ENCODE measurements at regions not wholly inside any gene's neighbourhood (a gene's known extent, or its start where the extent isn't known, plus 50 kb on each side); places are given as distances from the start of the nearest gene placed in this dataset.

- Histone ChIP-seq H3K27me3 (ENCODE audit: insufficient read depth in 3 of 3, low read length in 2 of 3) (peaks cover 0 to 2% (median 0%) of the 10 kb centered on the region in 3 donors), H3K9me3 (no peaks in the 10 kb centered on the region), H3K4me1 (no peaks in the 10 kb centered on the region), H3K36me3 (ENCODE audit: insufficient read depth in 1 of 2, low read depth in 1 of 2) (no peaks in the 10 kb centered on the region), H3K27ac (no peak overlapping the region), H3K4me3 (no peak overlapping the region)
- DNase-seq (no peak), ATAC-seq (no peak)
- 31 to 53% (median 41%) methylated on average over 2 of the region's 2 CpGs for WGBS, 3 donors
- intact Hi-C loops (cut with DNase I): no loop called here
- no peak for TF ChIP-seq CTCF (IDR thresholded peaks at IDR 0.05)
These were observed 70.1 kb upstream of the TFEC start for GRCh38 chr7:116100626-116101025.

GRCh38 chr7:116101704-116102103 lies 71.1 kb upstream of the TFEC start:
- no peak for DNase-seq
- WGBS, 3 donors: 74 to 87% (median 85%) methylated on average over 2 of the region's 2 CpGs
- peaks cover 0 to 2% (median 0%) of the 10 kb centered on the region in 3 donors for H3K27me3 ChIP-seq (ENCODE audit: insufficient read depth in 3 of 3, low read length in 2 of 3)
- intact Hi-C loops (cut with DNase I): no loop called here
- H3K4me3 ChIP-seq: no peak overlapping the region
- no peaks in the 10 kb centered on the region for H3K9me3 ChIP-seq
- ATAC-seq: no peak
- no peaks in the 10 kb centered on the region for H3K36me3 ChIP-seq (ENCODE audit: insufficient read depth in 1 of 2, low read depth in 1 of 2)
- TF ChIP-seq CTCF (IDR thresholded peaks at IDR 0.05): no peak
- no peaks in the 10 kb centered on the region for H3K4me1 ChIP-seq
- H3K27ac ChIP-seq: no peak overlapping the region

- DNase-seq (no peak), ATAC-seq (no peak)
- Histone ChIP-seq H3K9me3 (no peaks in the 10 kb centered on the region), H3K36me3 (ENCODE audit: insufficient read depth in 1 of 2, low read depth in 1 of 2) (no peaks in the 10 kb centered on the region), H3K4me3 (no peak overlapping the region), H3K4me1 (no peaks in the 10 kb centered on the region), H3K27ac (no peak overlapping the region), H3K27me3 (ENCODE audit: insufficient read depth in 3 of 3, low read length in 2 of 3) (no peaks in the 10 kb centered on the region)
- intact Hi-C loops (cut with DNase I): no loop called here
- no peak for TF ChIP-seq CTCF (IDR thresholded peaks at IDR 0.05)
These were observed 80.9 kb upstream of the TFEC start for GRCh38 chr7:116111475-116111874.

- 92 to 96% (median 95%) methylated on average over 1 of the region's 1 CpG for WGBS, 3 donors
- no peak for ATAC-seq
- Histone ChIP-seq H3K27ac (no peak overlapping the region), H3K4me3 (no peak overlapping the region), H3K36me3 (ENCODE audit: insufficient read depth in 1 of 2, low read depth in 1 of 2) (no peaks in the 10 kb centered on the region), H3K9me3 (no peaks in the 10 kb centered on the region), H3K4me1 (no peaks in the 10 kb centered on the region), H3K27me3 (ENCODE audit: insufficient read depth in 3 of 3, low read length in 2 of 3) (peaks cover 0 to 2% (median 0%) of the 10 kb centered on the region in 3 donors)
- intact Hi-C loops (cut with DNase I): no loop called here
- no peak for DNase-seq
- TF ChIP-seq CTCF (IDR thresholded peaks at IDR 0.05): no peak
These were observed 82.7 kb upstream of the TFEC start for GRCh38 chr7:116113310-116113709.

- Histone ChIP-seq H3K27me3 (ENCODE audit: insufficient read depth in 3 of 3, low read length in 2 of 3) (peaks cover 0 to 2% (median 0%) of the 10 kb centered on the region in 3 donors), H3K9me3 (no peaks in the 10 kb centered on the region), H3K36me3 (ENCODE audit: insufficient read depth in 1 of 2, low read depth in 1 of 2) (no peaks in the 10 kb centered on the region), H3K27ac (no peak overlapping the region), H3K4me3 (no peak overlapping the region), H3K4me1 (no peaks in the 10 kb centered on the region)
- intact Hi-C loops (cut with DNase I): loop anchor here in 1 of 2 donors (10.0 kb wide), 1 partner anchor 1926 kb away; no protein-coding TSS in a partner anchor
- DNase-seq (no peak), ATAC-seq (no peak)
- TF ChIP-seq CTCF (IDR thresholded peaks at IDR 0.05): no peak
These were observed 89.5 kb upstream of the TES start for GRCh38 chr7:116120839-116121238.
